HG03520 (cell line): ENCODE measurements at regions not wholly inside any gene's neighbourhood (a gene's known extent, or its start where the extent isn't known, plus 50 kb on each side); places are given as distances from the start of the nearest gene placed in this dataset.
A peak's percentile ranks its signal among the peaks of the same experiment; 100 is the strongest.

ENCODE experiments used
- ATAC-seq: cut with Tn5 transposase; IDR thresholded peaks from one replicate; pipeline ENCODE4 v1.9.1; 2021; ENCODE audit warnings: mild to moderate bottlenecking, moderate library complexity; ENCODE audit not compliant: unreplicated experiment

GRCh38 chr1:34476371-34476770, 278.5 kb upstream of the GJB5 start:
- ATAC-seq: no peak

GRCh38 chr1:34477632-34478141, 277.2 kb upstream of the GJB5 start:
- ATAC-seq: no peak

- no peak for ATAC-seq
Measured at GRCh38 chr1:34478515-34479076, 276.3 kb upstream of the GJB5 start.

- no peak for ATAC-seq
Measured at GRCh38 chr1:34479731-34480130, 275.1 kb upstream of the GJB5 start.

- ATAC-seq: no peak
Measured at GRCh38 chr1:34488080-34488708, 266.7 kb upstream of the GJB5 start.

- ATAC-seq: no peak
Measured at GRCh38 chr1:34500451-34500850, 254.4 kb upstream of the GJB5 start.

GRCh38 chr1:34511802-34512201, 243.0 kb upstream of the GJB5 start:
- no peak for ATAC-seq

- no peak for ATAC-seq
Measured at GRCh38 chr1:34518146-34518699, 236.6 kb upstream of the GJB5 start.

GRCh38 chr1:34520111-34520510, 234.7 kb upstream of the GJB5 start:
- no peak for ATAC-seq

- ATAC-seq: no peak
Measured at GRCh38 chr1:34524783-34525182, 230.1 kb upstream of the GJB5 start.

- ATAC-seq: peak; percentile 63
Measured at GRCh38 chr1:34529935-34530859, 224.7 kb upstream of the GJB5 start.

GRCh38 chr1:34532113-34532512, 222.7 kb upstream of the GJB5 start:
- no peak for ATAC-seq

- ATAC-seq: no peak
Measured at GRCh38 chr1:34538481-34538880, 216.4 kb upstream of the GJB5 start.

GRCh38 chr1:34547046-34547674, 207.7 kb upstream of the GJB5 start:
- no peak for ATAC-seq

GRCh38 chr1:34549199-34549598, 205.6 kb upstream of the GJB5 start:
- ATAC-seq: no peak

- ATAC-seq: no peak
Measured at GRCh38 chr1:34578306-34578705, 176.5 kb upstream of the GJB5 start.

- ATAC-seq: no peak
Measured at GRCh38 chr1:34582356-34582755, 172.5 kb upstream of the GJB5 start.

- no peak for ATAC-seq
Measured at GRCh38 chr1:34587761-34588160, 167.1 kb upstream of the GJB5 start.

GRCh38 chr1:34590211-34590623, 164.6 kb upstream of the GJB5 start:
- ATAC-seq: no peak

- no peak for ATAC-seq
Measured at GRCh38 chr1:34591751-34592629, 162.9 kb upstream of the GJB5 start.
